SK-N-SH (cell line): ENCODE measurements at regions not wholly inside any gene's neighbourhood (a gene's known extent, or its start where the extent isn't known, plus 50 kb on each side); places are given as distances from the start of the nearest gene placed in this dataset.

Source experiments
- CTCF ChIA-PET: fragments of 300-600, 350-600 bp; formaldehyde crosslinking; extraction: SDS; loops from one replicate; lab custom pipeline; 2021; lab: Yijun Ruan, JAX
- POLR2A ChIA-PET: fragments of 350-600 bp; sonication (Branson Sonifier 250); formaldehyde crosslinking; extraction: SDS; loops from one replicate; lab custom pipeline; 2020; ENCODE audit warnings: antibody characterized with exemption, inconsistent platforms; lab: Yijun Ruan, JAX
- DNase-seq: peaks from one replicate; pipeline ENCODE4 v3.0.0; 2012
- H2AFZ ChIP-seq: fragments of 200-600 bp; sonication (generic); 2 replicates; pipeline ENCODE4 v1.8.1; 2016; ENCODE audit warnings: antibody characterized with exemption, mild to moderate bottlenecking, low read depth
- H3F3A ChIP-seq: fragments of 200-600 bp; sonication (generic); replicated peaks from 2 replicates; pipeline ENCODE3; 2016; ENCODE audit warnings: antibody characterized with exemption, mild to moderate bottlenecking; ENCODE audit not compliant: insufficient read depth
- H3K27ac ChIP-seq, 2 experiments: fragments of 200-500 bp in 1 of 2; fragments of 200-600 bp in 1 of 2; sonication (Bioruptor generic) in 1 of 2; sonication (generic), shearing (Covaris generic) in 1 of 2; 2 replicates each; pipeline versions ENCODE4 v1.5.1 to v1.6.1; 2014 to 2016; ENCODE audit warnings: low read depth in 2 of 2, inconsistent platforms in 1 of 2, low read length in 1 of 2, mild to moderate bottlenecking in 1 of 2, mixed read lengths in 1 of 2
- H3K27me3 ChIP-seq: fragments of 200-600 bp; sonication (generic), shearing (Covaris generic); 2 replicates; pipeline ENCODE4 v1.6.1; 2016; ENCODE audit warnings: mixed run types; ENCODE audit not compliant: insufficient read depth
- H3K36me3 ChIP-seq, 2 experiments: fragments of 200-500 bp in 1 of 2; fragments of 200-600 bp in 1 of 2; sonication (Bioruptor generic) in 1 of 2; sonication (generic) in 1 of 2; replicated peaks in 1 of 2; 2 replicates each; pipeline versions ENCODE3 to v1.5.1; 2014 to 2016; ENCODE audit warnings: low read length in 1 of 2, mild to moderate bottlenecking in 1 of 2; ENCODE audit not compliant: insufficient read depth in 2 of 2, control insufficient read depth in 1 of 2
- H3K4me1 ChIP-seq, 2 experiments: fragments of 200-500 bp in 1 of 2; fragments of 200-600 bp in 1 of 2; sonication (Bioruptor generic) in 1 of 2; sonication (generic), shearing (Covaris generic) in 1 of 2; 2 replicates each; pipeline versions ENCODE4 v1.5.1 to v1.6.1; 2014 to 2016; ENCODE audit warnings: low read depth in 1 of 2, low read length in 1 of 2, mixed run types in 1 of 2; ENCODE audit not compliant: insufficient read depth in 2 of 2, control insufficient read depth in 1 of 2
- H3K4me2 ChIP-seq: fragments of 200-600 bp; sonication (generic), shearing (Covaris generic); 2 replicates; pipeline ENCODE4 v1.6.1; 2017; ENCODE audit warnings: mixed run types
- H3K4me3 ChIP-seq, 2 experiments: fragments of 200-500 bp in 1 of 2; fragments of 200-600 bp in 1 of 2; sonication (Bioruptor generic) in 1 of 2; sonication (generic), shearing (Covaris generic) in 1 of 2; 2 replicates each; pipeline versions ENCODE4 v1.5.1 to v1.8.1; 2014 to 2016; ENCODE audit warnings: low read depth in 2 of 2, inconsistent platforms in 1 of 2, low read length in 1 of 2, mild to moderate bottlenecking in 1 of 2, mixed read lengths in 1 of 2, moderate library complexity in 1 of 2
- H3K79me2 ChIP-seq: fragments of 200-600 bp; sonication (generic); 2 replicates; pipeline ENCODE4 v1.8.1; 2017; ENCODE audit warnings: mild to moderate bottlenecking; ENCODE audit not compliant: insufficient read depth
- H3K9ac ChIP-seq: fragments of 200-600 bp; sonication (generic); 2 replicates; pipeline ENCODE4 v1.6.1; 2017; ENCODE audit warnings: mixed run types
- H3K9me2 ChIP-seq: fragments of 200-600 bp; sonication (generic); 2 replicates; pipeline ENCODE4 v1.6.1; 2017; ENCODE audit warnings: mixed run types
- H3K9me3 ChIP-seq: fragments of 200-600 bp; sonication (generic); 2 replicates; pipeline ENCODE4 v1.6.1; 2017; ENCODE audit warnings: mixed run types, mild to moderate bottlenecking, moderate library complexity
- H4K20me1 ChIP-seq: fragments of 200-600 bp; sonication (generic); 2 replicates; pipeline ENCODE4 v1.6.1; 2017; ENCODE audit warnings: mild to moderate bottlenecking, mixed run types; ENCODE audit not compliant: insufficient read depth
- CHD2 ChIP-seq: fragments of 150-350 bp; IDR thresholded peaks from 2 replicates; pipeline ENCODE4 v1.6.1; 2018; ENCODE audit warnings: low read length; ENCODE audit not compliant: partially characterized antibody
- EP300 ChIP-seq, 2 experiments: IDR thresholded peaks; 2 replicates each; pipeline versions ENCODE4 v1.4.0 to v1.6.1; 2012; ENCODE audit warnings: borderline replicate concordance in 1 of 2, low read depth in 1 of 2, low read length in 1 of 2
- FOSL2 ChIP-seq: IDR thresholded peaks from 2 replicates; pipeline ENCODE4 v1.4.0; 2012; ENCODE audit warnings: low read depth, mild to moderate bottlenecking, moderate library complexity, borderline replicate concordance
- FOXJ3 ChIP-seq: sonication (generic); formaldehyde crosslinking; IDR thresholded peaks from 2 replicates; pipeline ENCODE4 v1.5.1; 2020; ENCODE audit warnings: mild to moderate bottlenecking, missing genetic modification reagents
- JUND ChIP-seq: IDR thresholded peaks from 2 replicates; pipeline ENCODE4 v1.4.0; 2012
- MAX ChIP-seq: IDR thresholded peaks from 2 replicates; pipeline ENCODE4 v1.4.0; 2012; ENCODE audit warnings: low read depth
- MXI1 ChIP-seq: IDR thresholded peaks from 2 replicates; pipeline ENCODE4 v1.6.1; 2012; ENCODE audit warnings: mild to moderate bottlenecking, low read depth, low read length, improper control_type of control experiment
- RAD21 ChIP-seq: IDR thresholded peaks from 2 replicates; pipeline ENCODE4 v1.6.1; 2012; ENCODE audit warnings: mild to moderate bottlenecking, low read length
- RCOR1 ChIP-seq: fragments of 150-350 bp; IDR thresholded peaks from 2 replicates; pipeline ENCODE4 v1.6.1; 2017; ENCODE audit warnings: antibody characterized with exemption, low read length
- REST ChIP-seq: IDR thresholded peaks from 2 replicates; pipeline ENCODE4 v1.6.1; 2012; ENCODE audit warnings: mild to moderate bottlenecking, low read depth, low read length, moderate library complexity
- RFX5 ChIP-seq: IDR thresholded peaks from 2 replicates; pipeline ENCODE4 v1.6.1; 2012; ENCODE audit warnings: mild to moderate bottlenecking, improper control_type of control experiment, low read length
- SMC3 ChIP-seq: IDR thresholded peaks from 2 replicates; pipeline ENCODE4 v1.6.1; 2012; ENCODE audit warnings: low read depth, low read length, improper control_type of control experiment
- TEAD4 ChIP-seq: IDR thresholded peaks from 2 replicates; pipeline ENCODE4 v1.4.0; 2012; ENCODE audit warnings: mild to moderate bottlenecking, borderline replicate concordance; ENCODE audit not compliant: insufficient read depth
- YY1 ChIP-seq: IDR thresholded peaks from 2 replicates; pipeline ENCODE4 v1.4.0; 2012; ENCODE audit warnings: low read depth, mild to moderate bottlenecking
- WGBS: methylation state at CpG from one replicate; pipeline ENCODE4 v1.1.6; 2017; ENCODE audit warnings: low lambda C conversion rate; 5-methylcytosine and 5-hydroxymethylcytosine counted together
- TF ChIP-seq, protein P1 (sequence below): IDR thresholded peaks from 2 replicates; pipeline ENCODE4; 2012
- TF ChIP-seq, protein P2 (sequence below): IDR thresholded peaks from 2 replicates; pipeline ENCODE4 v1.4.0; 2012; ENCODE audit warnings: low read depth, borderline replicate concordance
- TF ChIP-seq, protein P3 (sequence below): fragments of 150-350 bp; IDR thresholded peaks from 2 replicates; pipeline ENCODE4 v1.6.1; 2017; ENCODE audit warnings: antibody characterized with exemption, low read length, low read depth, borderline replicate concordance

- H3K79me2 ChIP-seq, result no peaks in the 10 kb centered on the region
These were observed 127.1 kb downstream of the HDGFL1 start for GRCh38 chr6:22696481-22696880.

More at GRCh38 chr6:22696481-22696880, 127.1 kb downstream of the HDGFL1 start:
- POLR2A ChIA-PET, result no interaction called here
- no peak for DNase-seq
- Histone ChIP-seq H3K4me2 (no peak overlapping the region), H3K9ac (no peak overlapping the region), H3K36me3 (no peaks in the 10 kb centered on the region), H3K4me1 (peaks cover 0 to 9% of the 10 kb centered on the region in 2 experiments; a peak in 2 of 4 replicates), H4K20me1 (no peaks in the 10 kb centered on the region), H2AFZ (no peak overlapping the region), H3K27me3 (no peaks in the 10 kb centered on the region), H3K4me3 (no peak overlapping the region), H3K27ac (no peak overlapping the region), H3K9me2 (no peaks in the 10 kb centered on the region), H3K9me3 (no peaks in the 10 kb centered on the region)
- WGBS, result 86% methylated on average over 4 of the region's 4 CpGs
- CTCF ChIA-PET, result interaction anchor here (0.6 to 1.8 kb wide), 2 partner anchors 19 to 165 kb away, joined by 3 to 4 read pairs; no protein-coding TSS in a partner anchor
- TF ChIP-seq RFX5 (no peak), RAD21 (no peak), FOXJ3 (CRISPR knock-in tag) (no peak), JUND (no peak), FOSL2 (no peak), CHD2 (no peak), EP300 (IDR thresholded peaks at IDR 0.05; ENCODE audit: borderline replicate concordance in 1 of 2, low read depth in 1 of 2, low read length in 1 of 2) (no peak), MAX (no peak), MXI1 (no peak), SMC3 (no peak), YY1 (no peak), RCOR1 (no peak), TEAD4 (no peak), REST (no peak)
- TF ChIP-seq, protein P1, sequence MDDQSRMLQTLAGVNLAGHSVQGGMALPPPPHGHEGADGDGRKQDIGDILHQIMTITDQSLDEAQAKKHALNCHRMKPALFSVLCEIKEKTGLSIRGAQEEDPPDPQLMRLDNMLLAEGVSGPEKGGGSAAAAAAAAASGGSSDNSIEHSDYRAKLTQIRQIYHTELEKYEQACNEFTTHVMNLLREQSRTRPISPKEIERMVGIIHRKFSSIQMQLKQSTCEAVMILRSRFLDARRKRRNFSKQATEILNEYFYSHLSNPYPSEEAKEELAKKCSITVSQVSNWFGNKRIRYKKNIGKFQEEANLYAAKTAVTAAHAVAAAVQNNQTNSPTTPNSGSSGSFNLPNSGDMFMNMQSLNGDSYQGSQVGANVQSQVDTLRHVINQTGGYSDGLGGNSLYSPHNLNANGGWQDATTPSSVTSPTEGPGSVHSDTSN, result no peak
- TF ChIP-seq, protein P2, sequence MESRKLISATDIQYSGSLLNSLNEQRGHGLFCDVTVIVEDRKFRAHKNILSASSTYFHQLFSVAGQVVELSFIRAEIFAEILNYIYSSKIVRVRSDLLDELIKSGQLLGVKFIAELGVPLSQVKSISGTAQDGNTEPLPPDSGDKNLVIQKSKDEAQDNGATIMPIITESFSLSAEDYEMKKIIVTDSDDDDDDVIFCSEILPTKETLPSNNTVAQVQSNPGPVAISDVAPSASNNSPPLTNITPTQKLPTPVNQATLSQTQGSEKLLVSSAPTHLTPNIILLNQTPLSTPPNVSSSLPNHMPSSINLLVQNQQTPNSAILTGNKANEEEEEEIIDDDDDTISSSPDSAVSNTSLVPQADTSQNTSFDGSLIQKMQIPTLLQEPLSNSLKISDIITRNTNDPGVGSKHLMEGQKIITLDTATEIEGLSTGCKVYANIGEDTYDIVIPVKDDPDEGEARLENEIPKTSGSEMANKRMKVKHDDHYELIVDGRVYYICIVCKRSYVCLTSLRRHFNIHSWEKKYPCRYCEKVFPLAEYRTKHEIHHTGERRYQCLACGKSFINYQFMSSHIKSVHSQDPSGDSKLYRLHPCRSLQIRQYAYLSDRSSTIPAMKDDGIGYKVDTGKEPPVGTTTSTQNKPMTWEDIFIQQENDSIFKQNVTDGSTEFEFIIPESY, result no peak
- TF ChIP-seq, protein P3, sequence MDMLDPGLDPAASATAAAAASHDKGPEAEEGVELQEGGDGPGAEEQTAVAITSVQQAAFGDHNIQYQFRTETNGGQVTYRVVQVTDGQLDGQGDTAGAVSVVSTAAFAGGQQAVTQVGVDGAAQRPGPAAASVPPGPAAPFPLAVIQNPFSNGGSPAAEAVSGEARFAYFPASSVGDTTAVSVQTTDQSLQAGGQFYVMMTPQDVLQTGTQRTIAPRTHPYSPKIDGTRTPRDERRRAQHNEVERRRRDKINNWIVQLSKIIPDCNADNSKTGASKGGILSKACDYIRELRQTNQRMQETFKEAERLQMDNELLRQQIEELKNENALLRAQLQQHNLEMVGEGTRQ, result no peak
- TF ChIP-seq, all 33 proteins: peak for 0
- no peaks in the 10 kb centered on the region for H3F3A ChIP-seq
